Fibroblast of the aortic adventitia (primary cell): ENCODE measurements at regions not wholly inside any gene's neighbourhood (a gene's known extent, or its start where the extent isn't known, plus 50 kb on each side); places are given as distances from the start of the nearest gene placed in this dataset.
A peak's percentile ranks its signal among the peaks of the same experiment; 100 is the strongest.
"Not testable (repeated sequence)": the region's sequence is repeated elsewhere in the genome, so short reads cannot be mapped to it uniquely, and the experiment has no call there.

ENCODE experiments used
- DNase-seq: peaks from one replicate; pipeline ENCODE4 v3.0.0-alpha.2; 2010; ENCODE audit warnings: low read depth
- H3K4me3 ChIP-seq: 2 replicates; pipeline ENCODE4 v1.5.1; 2011; ENCODE audit warnings: low read depth, mild to moderate bottlenecking, control low read depth, low read length, moderate library complexity
- CTCF ChIP-seq: IDR thresholded peaks from 2 replicates; pipeline ENCODE4 v1.5.1; 2011; ENCODE audit warnings: mild to moderate bottlenecking, low read length, control low read depth, inconsistent platforms; ENCODE audit not compliant: insufficient read depth

DNA sequence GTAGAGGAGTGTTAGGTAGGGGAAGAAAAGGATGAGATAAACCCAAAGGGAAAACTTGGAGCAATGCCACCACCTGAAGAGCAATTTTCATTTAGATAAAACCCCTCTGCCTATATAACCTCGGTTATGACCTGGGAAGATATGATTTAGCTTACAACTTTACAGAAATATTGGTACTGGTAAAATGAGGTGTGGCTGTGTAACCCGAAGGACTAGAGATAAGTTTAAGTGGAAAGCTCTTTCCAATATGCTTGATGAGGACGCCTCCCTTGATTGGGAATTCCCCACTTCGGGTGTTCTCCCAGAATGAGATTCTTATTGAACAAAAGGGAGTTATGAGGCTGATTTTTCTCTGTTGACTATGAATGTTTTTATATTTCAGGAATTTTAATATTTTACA is 109.5 kb upstream of the CDK6 start:
- H3K4me3 ChIP-seq: no peak overlapping the region
- TF ChIP-seq CTCF: no peak
- DNase-seq: no peak

GRCh38 chr7:92944633-92945032 is 108.3 kb upstream of the CDK6 start:
- no peak for TF ChIP-seq CTCF
- peak; percentile 43 for DNase-seq
- no peak overlapping the region for H3K4me3 ChIP-seq

GRCh38 chr7:92942706-92943105 is 106.3 kb upstream of the CDK6 start:
- H3K4me3 ChIP-seq, DNase-seq: not testable (repeated sequence)

DNA sequence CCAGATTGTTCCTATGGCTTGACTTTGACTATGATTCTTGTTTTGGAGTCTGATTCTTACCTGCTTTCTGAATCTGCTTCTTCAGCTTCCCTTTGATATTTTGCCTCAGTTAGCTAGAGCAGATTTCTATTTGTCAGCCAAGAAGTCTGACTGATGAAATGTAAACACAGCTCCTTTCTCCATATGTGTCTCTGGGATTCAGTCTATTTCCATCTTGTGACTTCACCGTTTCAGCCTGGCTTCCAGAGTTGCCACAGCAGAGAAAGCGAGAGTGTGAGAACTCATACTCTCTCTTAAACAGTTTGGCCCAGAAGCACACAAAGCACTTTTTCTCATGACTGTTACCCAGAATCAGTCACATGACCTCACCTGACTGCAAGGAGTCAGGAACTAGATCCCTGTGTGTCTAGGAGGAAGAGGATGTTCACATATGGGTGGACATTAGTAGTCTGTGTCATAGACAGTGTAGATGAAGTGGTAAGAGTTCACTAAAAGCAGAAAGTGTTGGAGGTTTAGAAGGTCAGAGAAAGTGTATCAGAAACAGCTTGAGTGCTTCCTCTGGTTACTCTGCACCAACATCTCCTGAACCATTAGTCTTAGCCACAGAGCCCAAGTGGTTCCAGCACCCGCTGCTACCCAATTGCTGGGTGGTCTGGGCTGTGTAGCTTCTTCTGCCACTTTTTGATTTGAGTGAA is 103.4 kb upstream of the CDK6 start:
- no peak for DNase-seq
- no peak overlapping the region for H3K4me3 ChIP-seq
- TF ChIP-seq CTCF: no peak

DNA sequence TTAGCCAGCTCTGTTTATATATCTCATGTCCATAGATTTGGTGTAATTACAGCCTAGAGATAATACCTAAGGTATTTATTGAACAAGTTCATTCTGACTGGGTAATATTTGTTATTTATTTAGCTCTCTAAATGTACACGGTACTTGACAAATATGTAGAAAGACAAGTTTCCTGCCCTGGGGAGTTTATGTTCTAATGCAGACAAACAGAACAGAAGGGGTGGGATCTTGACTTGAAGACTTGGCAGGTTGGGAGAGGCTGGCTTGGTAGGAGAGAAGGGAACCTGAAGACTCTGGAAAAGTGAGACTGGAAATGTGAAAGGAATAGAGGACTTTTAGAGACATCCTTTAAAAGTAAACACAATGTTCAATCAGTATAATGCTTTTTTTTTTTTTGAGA is 97.7 kb upstream of the CDK6 start:
- no peak for DNase-seq
- no peak overlapping the region for H3K4me3 ChIP-seq
- TF ChIP-seq CTCF: no peak

- TF ChIP-seq CTCF: no peak
- H3K4me3 ChIP-seq: no peak overlapping the region
- no peak for DNase-seq
Observed at GRCh38 chr7:92932450-92932849, 96.1 kb upstream of the CDK6 start.

GRCh38 chr7:92930404-92930803 is 94.0 kb upstream of the CDK6 start:
- no peak overlapping the region for H3K4me3 ChIP-seq
- no peak for TF ChIP-seq CTCF
- DNase-seq: no peak
